T-cell (primary cell): ENCODE measurements at regions not wholly inside any gene's neighbourhood (a gene's known extent, or its start where the extent isn't known, plus 50 kb on each side); places are given as distances from the start of the nearest gene placed in this dataset.

ENCODE experiments used
- ATAC-seq, 4 experiments: fragments of 200-7000 bp in 3 of 4; fragments of 150-1000 bp in 1 of 4; cut with Tn5 transposase; replicated peaks in 1 of 4; 1 replicate in 3 of 4; 2 replicates in 1 of 4; pipeline ENCODE4 v1.10.0; 2021; ENCODE audit warnings: moderate library complexity in 3 of 4, mild to moderate bottlenecking in 2 of 4, moderate number of reproducible peaks in 1 of 4
- CTCF ChIA-PET, 2 donors: fragments of 300-600 bp; sonication (Branson Sonifier 250); formaldehyde crosslinking; loops; one replicate each; lab custom pipeline; 2022; ENCODE audit warnings: antibody characterized with exemption in 2 of 2; lab: Charles Lee
- POLR2A ChIA-PET, 2 donors: fragments of 300-600 bp; sonication (Branson Sonifier 250); formaldehyde crosslinking; loops; one replicate each; lab custom pipeline; 2022; ENCODE audit warnings: antibody characterized with exemption in 2 of 2; lab: Charles Lee
- DNase-seq, 35 experiments: peaks; one replicate each; pipeline versions ENCODE4 v3.0.0 to v3.0.0-alpha.2; 2013 to 2023
- H3K27ac ChIP-seq: one replicate; pipeline ENCODE4 v1.5.1; 2013; ENCODE audit warnings: low read length
- H3K27me3 ChIP-seq, 2 experiments: replicated peaks in 1 of 2; 1 replicate in 1 of 2; 2 replicates in 1 of 2; pipeline versions ENCODE4 v1.6.1 to v1.7.0; 2013; ENCODE audit warnings: low read length in 1 of 2, mixed read lengths in 1 of 2; ENCODE audit not compliant: control insufficient read depth in 2 of 2, insufficient read depth in 2 of 2; ENCODE audit errors: extremely low read depth in 1 of 2
- H3K36me3 ChIP-seq, 2 donors: 1 replicate in 1 of 2; 2 replicates in 1 of 2; pipeline versions ENCODE4 v1.6.1 to v1.7.0; 2013; ENCODE audit warnings: low read length in 1 of 2; ENCODE audit not compliant: control insufficient read depth in 2 of 2, insufficient read depth in 1 of 2; ENCODE audit errors: extremely low read depth in 1 of 2
- H3K4me1 ChIP-seq, 2 experiments: 1 replicate in 1 of 2; 2 replicates in 1 of 2; pipeline versions ENCODE4 v1.6.1 to v1.7.0; 2013; ENCODE audit warnings: low read length in 2 of 2, mixed read lengths in 1 of 2; ENCODE audit not compliant: insufficient read depth in 2 of 2, control insufficient read depth in 1 of 2; ENCODE audit errors: extremely low read depth in 1 of 2
- H3K4me3 ChIP-seq, 2 donors: 1 replicate in 1 of 2; 2 replicates in 1 of 2; pipeline versions ENCODE4 v1.5.1 to v1.7.0; 2013; ENCODE audit warnings: mild to moderate bottlenecking in 2 of 2, low read length in 1 of 2, moderate library complexity in 1 of 2; ENCODE audit not compliant: control insufficient read depth in 1 of 2; ENCODE audit errors: extremely low read depth in 1 of 2
- H3K9me3 ChIP-seq: 2 replicates; pipeline ENCODE4 v1.7.0; 2013
- H3K27ac Mint-ChIP-seq, 2 donors: one replicate each; pipeline ENCODE4 v1.8.0; 2020 to 2021; ENCODE audit warnings: mild to moderate bottlenecking in 2 of 2, mixed read lengths in 2 of 2
- H3K27me3 Mint-ChIP-seq, 2 donors: one replicate each; pipeline ENCODE4 v1.8.0; 2021 to 2022; ENCODE audit warnings: mixed read lengths in 2 of 2
- H3K36me3 Mint-ChIP-seq: one replicate; pipeline ENCODE4 v1.8.0; 2021; ENCODE audit warnings: mixed read lengths
- H3K4me1 Mint-ChIP-seq, 3 donors: one replicate each; pipeline ENCODE4 v1.8.0; 2020 to 2022; ENCODE audit warnings: mixed read lengths in 3 of 3, mild to moderate bottlenecking in 1 of 3
- H3K4me3 Mint-ChIP-seq, 3 donors: one replicate each; pipeline ENCODE4 v1.8.0; 2020 to 2022; ENCODE audit warnings: mild to moderate bottlenecking in 3 of 3, mixed read lengths in 3 of 3, moderate library complexity in 3 of 3
- H3K9me3 Mint-ChIP-seq, 3 donors: one replicate each; pipeline ENCODE4 v1.8.0; 2020 to 2022; ENCODE audit warnings: mixed read lengths in 3 of 3
- WGBS: methylation state at CpG from one replicate; pipeline ENCODE4 v1.1.5; 2013; ENCODE audit warnings: missing lambda C conversion rate; ENCODE audit not compliant: insufficient coverage; 5-methylcytosine and 5-hydroxymethylcytosine counted together

DNA sequence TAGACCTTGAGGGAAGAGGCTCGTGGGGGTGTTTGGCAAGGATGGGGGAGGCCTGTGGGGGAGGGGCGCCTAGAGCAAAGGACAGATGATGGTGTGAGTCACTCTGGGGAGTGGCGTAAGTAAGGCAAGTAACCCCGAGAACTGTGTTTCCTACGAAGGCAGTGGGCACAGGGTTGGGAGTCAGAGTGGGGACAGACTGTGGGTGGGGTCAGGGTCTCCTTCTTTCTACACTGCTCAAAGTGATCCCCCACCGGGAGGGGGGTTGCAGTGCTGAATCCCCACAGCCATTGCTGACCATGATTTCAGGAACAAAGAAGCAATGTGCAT lies 136.8 kb downstream of the TENT4A start:
- no peak for ATAC-seq
- no peak for DNase-seq
- H3K36me3 Mint-ChIP-seq, result no peaks in the 10 kb centered on the region
- H3K4me3 Mint-ChIP-seq, result no peak overlapping the region
- peaks cover 0 to 11% of the 10 kb centered on the region in 2 experiments for H3K4me1 ChIP-seq
- H3K4me3 ChIP-seq, result no peak overlapping the region
- no peaks in the 10 kb centered on the region for H3K36me3 ChIP-seq
- H3K27me3 Mint-ChIP-seq, result peaks cover 0 to 5% of the 10 kb centered on the region in 2 donors
- no peak overlapping the region for H3K27ac ChIP-seq
- ChIA-PET CTCF (no interaction called here), POLR2A (no interaction called here)
- 70% methylated on average over 2 of the region's 6 CpGs for WGBS
- no peak overlapping the region for H3K27ac Mint-ChIP-seq
- H3K4me1 Mint-ChIP-seq, result peaks cover 0 to 11% (median 7%) of the 10 kb centered on the region in 3 donors
- H3K9me3 Mint-ChIP-seq, result peaks cover 0 to 15% (median 3%) of the 10 kb centered on the region in 3 donors
- H3K27me3 ChIP-seq, result peaks cover 0 to 15% of the 10 kb centered on the region in 2 experiments
- H3K9me3 ChIP-seq, result no peaks in the 10 kb centered on the region

DNA sequence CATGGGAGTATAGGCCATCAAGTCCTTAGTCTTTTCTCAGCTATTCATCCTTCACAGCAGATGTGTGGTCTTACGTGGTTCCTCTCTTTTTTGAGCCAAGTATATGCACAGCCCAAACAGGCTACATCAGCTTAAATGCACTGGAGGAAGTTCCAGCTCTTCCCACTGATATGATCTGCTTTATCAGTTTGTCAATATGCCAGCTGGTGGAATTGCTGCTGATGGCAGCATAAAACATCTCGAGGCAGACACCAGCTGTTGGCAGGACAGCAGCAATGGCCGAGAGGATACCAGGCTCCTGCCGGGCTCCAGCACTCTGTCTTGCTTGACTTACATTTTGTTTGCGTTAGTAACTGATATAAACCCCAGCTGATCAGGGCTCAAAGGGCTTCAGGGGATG lies 143.4 kb downstream of the TENT4A start:
- H3K9me3 ChIP-seq, result no peaks in the 10 kb centered on the region
- ChIA-PET POLR2A (no interaction called here), CTCF (interaction anchor here in 1 of 2 donors (0.6 kb wide), 1 partner anchor 31 kb away, joined by 5 read pairs; no protein-coding TSS in a partner anchor)
- no peak for ATAC-seq
- no peaks in the 10 kb centered on the region for H3K4me1 ChIP-seq
- peaks cover 0 to 5% of the 10 kb centered on the region in 2 experiments for H3K27me3 ChIP-seq
- H3K36me3 ChIP-seq, result no peaks in the 10 kb centered on the region
- no peak overlapping the region for H3K4me3 ChIP-seq
- WGBS, result 73% methylated on average over 3 of the region's 5 CpGs
- Mint-ChIP-seq H3K9me3 (peaks cover under 1 to 11% (median 3%) of the 10 kb centered on the region in 3 donors), H3K4me3 (no peak overlapping the region), H3K4me1 (no peaks in the 10 kb centered on the region), H3K27ac (no peak overlapping the region), H3K36me3 (no peaks in the 10 kb centered on the region), H3K27me3 (peaks cover 0 to 4% of the 10 kb centered on the region in 2 donors)
- no peak overlapping the region for H3K27ac ChIP-seq
- DNase-seq, result no peak

- H3K36me3 Mint-ChIP-seq, result no peaks in the 10 kb centered on the region
- peaks cover 0 to 16% (median 7%) of the 10 kb centered on the region in 3 donors for H3K9me3 Mint-ChIP-seq
- no peaks in the 10 kb centered on the region for H3K4me1 ChIP-seq
- no peak overlapping the region for H3K27ac ChIP-seq
- no peaks in the 10 kb centered on the region for H3K4me1 Mint-ChIP-seq
- no peak overlapping the region for H3K27ac Mint-ChIP-seq
- no peak overlapping the region for H3K4me3 ChIP-seq
- H3K27me3 ChIP-seq, result no peaks in the 10 kb centered on the region
- H3K9me3 ChIP-seq, result no peaks in the 10 kb centered on the region
- ATAC-seq (no peak), DNase-seq (no peak)
- peaks cover 0 to 4% of the 10 kb centered on the region in 2 donors for H3K27me3 Mint-ChIP-seq
- no peak overlapping the region for H3K4me3 Mint-ChIP-seq
- CTCF ChIA-PET, result no interaction called here
- H3K36me3 ChIP-seq, result no peaks in the 10 kb centered on the region
- WGBS, result 59% methylated on average over 5 of the region's 7 CpGs
- POLR2A ChIA-PET, result no interaction called here
These were observed 145.2 kb downstream of the TENT4A start for GRCh38 chr5:6858419-6858818.

GRCh38 chr5:6859023-6859422 lies 145.8 kb downstream of the TENT4A start:
- no peaks in the 10 kb centered on the region for H3K36me3 ChIP-seq
- H3K27ac Mint-ChIP-seq, result no peak overlapping the region
- peaks cover 0 to 4% of the 10 kb centered on the region in 2 donors for H3K27me3 Mint-ChIP-seq
- no peaks in the 10 kb centered on the region for H3K4me1 Mint-ChIP-seq
- H3K4me1 ChIP-seq, result no peaks in the 10 kb centered on the region
- ChIA-PET CTCF (no interaction called here), POLR2A (no interaction called here)
- H3K27ac ChIP-seq, result no peak overlapping the region
- H3K36me3 Mint-ChIP-seq, result no peaks in the 10 kb centered on the region
- WGBS, result 93% methylated on average over 11 of the region's 11 CpGs
- peaks cover 0 to 10% (median 7%) of the 10 kb centered on the region in 3 donors for H3K9me3 Mint-ChIP-seq
- no peak for ATAC-seq
- no peak overlapping the region for H3K4me3 Mint-ChIP-seq
- H3K4me3 ChIP-seq, result no peak overlapping the region
- no peak for DNase-seq
- H3K27me3 ChIP-seq, result no peaks in the 10 kb centered on the region
- no peaks in the 10 kb centered on the region for H3K9me3 ChIP-seq

GRCh38 chr5:6859951-6860638 lies 146.9 kb downstream of the TENT4A start:
- Histone ChIP-seq H3K4me1 (no peaks in the 10 kb centered on the region), H3K4me3 (no peak overlapping the region), H3K27ac (no peak overlapping the region), H3K36me3 (no peaks in the 10 kb centered on the region), H3K9me3 (no peaks in the 10 kb centered on the region), H3K27me3 (no peaks in the 10 kb centered on the region)
- no peaks in the 10 kb centered on the region for H3K4me1 Mint-ChIP-seq
- WGBS, result 73% methylated on average over 3 of the region's 9 CpGs
- H3K36me3 Mint-ChIP-seq, result no peaks in the 10 kb centered on the region
- peaks cover 0 to 4% of the 10 kb centered on the region in 2 donors for H3K27me3 Mint-ChIP-seq
- ATAC-seq (no peak), DNase-seq (no peak)
- no peak overlapping the region for H3K27ac Mint-ChIP-seq
- H3K9me3 Mint-ChIP-seq, result peaks cover 0 to 10% (median 7%) of the 10 kb centered on the region in 3 donors
- CTCF ChIA-PET, result no interaction called here
- POLR2A ChIA-PET, result no interaction called here
- H3K4me3 Mint-ChIP-seq, result no peak overlapping the region

GRCh38 chr5:6861036-6861435 lies 147.8 kb downstream of the TENT4A start:
- no peaks in the 10 kb centered on the region for H3K9me3 ChIP-seq
- H3K27me3 ChIP-seq, result peaks cover 0 to 2% of the 10 kb centered on the region in 2 experiments
- H3K4me3 ChIP-seq, result no peak overlapping the region
- no peaks in the 10 kb centered on the region for H3K36me3 ChIP-seq
- Mint-ChIP-seq H3K27me3 (peaks cover 0 to 4% of the 10 kb centered on the region in 2 donors), H3K36me3 (no peaks in the 10 kb centered on the region), H3K9me3 (peaks cover 0 to 10% (median 7%) of the 10 kb centered on the region in 3 donors), H3K27ac (no peak overlapping the region), H3K4me3 (no peak overlapping the region), H3K4me1 (no peaks in the 10 kb centered on the region)
- WGBS, result no CpG with 5 or more reads among the region's 3 CpGs
- CTCF ChIA-PET, result no interaction called here
- DNase-seq (no peak), ATAC-seq (no peak)
- POLR2A ChIA-PET, result no interaction called here
- H3K4me1 ChIP-seq, result no peaks in the 10 kb centered on the region
- no peak overlapping the region for H3K27ac ChIP-seq
